ENCODE measurements at regions not wholly inside any gene's neighbourhood (a gene's known extent, or its start where the extent isn't known, plus 50 kb on each side); places are given as distances from the start of the nearest gene placed in this dataset.

GRCh38 chr1:115577513-115577912 lies 64.3 kb upstream of the VANGL1 start:
- peaks cover 4% of the 10 kb centered on the region for H3K27me3 ChIP-seq (ENCODE audit: control insufficient read depth, insufficient read depth, low read length)
- peaks cover 4% of the 10 kb centered on the region; the same call in 1 of the 2 replicates for H3K9me3 ChIP-seq (ENCODE audit: control insufficient read depth, insufficient read depth, low read length)
- TF ChIP-seq CTCF (IDR thresholded peaks at IDR 0.05; ENCODE audit: low read depth, low read length): no peak
- ChIA-PET CTCF (no interaction called here), POLR2A (no interaction called here)
- DNase-seq (ENCODE audit: low read depth, low spot score): no peak
- H3K4me3 ChIP-seq (ENCODE audit: low read depth, low read length): no peak overlapping the region
- H3K27ac ChIP-seq (ENCODE audit: low read depth, low read length): no peak overlapping the region

GRCh38 chr1:115575661-115576060 lies 66.1 kb upstream of the VANGL1 start:
- no peak for DNase-seq (ENCODE audit: low read depth, low spot score)
- CTCF ChIA-PET: no interaction called here
- TF ChIP-seq CTCF (IDR thresholded peaks at IDR 0.05; ENCODE audit: low read depth, low read length): no peak
- Histone ChIP-seq H3K9me3 (ENCODE audit: control insufficient read depth, insufficient read depth, low read length) (peaks cover 8% of the 10 kb centered on the region; the same call in 1 of the 2 replicates), H3K27me3 (ENCODE audit: control insufficient read depth, insufficient read depth, low read length) (peaks cover 4% of the 10 kb centered on the region), H3K4me3 (ENCODE audit: low read depth, low read length) (no peak overlapping the region), H3K27ac (ENCODE audit: low read depth, low read length) (no peak overlapping the region)
- POLR2A ChIA-PET: no interaction called here

- Histone ChIP-seq H3K27ac (ENCODE audit: low read depth, low read length) (no peak overlapping the region), H3K9me3 (ENCODE audit: control insufficient read depth, insufficient read depth, low read length) (peaks cover 8% of the 10 kb centered on the region; the same call in 1 of the 2 replicates), H3K4me3 (ENCODE audit: low read depth, low read length) (no peak overlapping the region), H3K27me3 (ENCODE audit: control insufficient read depth, insufficient read depth, low read length) (peaks cover 6% of the 10 kb centered on the region)
- no peak for DNase-seq (ENCODE audit: low read depth, low spot score)
- TF ChIP-seq CTCF (IDR thresholded peaks at IDR 0.05; ENCODE audit: low read depth, low read length): no peak
- ChIA-PET POLR2A (no interaction called here), CTCF (interaction anchor here (1.3 kb wide), 1 partner anchor 23 kb away, joined by 3 read pairs; no protein-coding TSS in a partner anchor)
These were observed 69.1 kb upstream of the VANGL1 start for GRCh38 chr1:115572710-115573109.

GRCh38 chr1:115567431-115567830 lies 74.3 kb upstream of the VANGL1 start:
- POLR2A ChIA-PET: interaction anchor here (0.6 kb wide), 1 partner anchor 391 kb away, joined by 4 read pairs; no protein-coding TSS in a partner anchor
- peaks cover 4% of the 10 kb centered on the region; the same call in 1 of the 2 replicates for H3K9me3 ChIP-seq (ENCODE audit: control insufficient read depth, insufficient read depth, low read length)
- CTCF ChIA-PET: interaction anchor here (1.1 kb wide), 1 partner anchor 28 kb away, joined by 5 read pairs; no protein-coding TSS in a partner anchor
- DNase-seq (ENCODE audit: low read depth, low spot score): no peak
- no peak overlapping the region for H3K27ac ChIP-seq (ENCODE audit: low read depth, low read length)
- peaks cover 6% of the 10 kb centered on the region for H3K27me3 ChIP-seq (ENCODE audit: control insufficient read depth, insufficient read depth, low read length)
- H3K4me3 ChIP-seq (ENCODE audit: low read depth, low read length): no peak overlapping the region
- no peak for TF ChIP-seq CTCF (IDR thresholded peaks at IDR 0.05; ENCODE audit: low read depth, low read length)

- POLR2A ChIA-PET: no interaction called here
- CTCF ChIA-PET: interaction anchor here (0.6 to 2.1 kb wide), 2 partner anchors 30 to 423 kb away, joined by 4 to 14 read pairs; no protein-coding TSS in a partner anchor
These were observed 76.0 kb upstream of the VANGL1 start for GRCh38 chr1:115565791-115566190.

More at GRCh38 chr1:115565791-115566190, 76.0 kb upstream of the VANGL1 start:
- no peak overlapping the region for H3K4me3 ChIP-seq (ENCODE audit: low read depth, low read length)
- H3K27ac ChIP-seq (ENCODE audit: low read depth, low read length): no peak overlapping the region
- DNase-seq (ENCODE audit: low read depth, low spot score): no peak
- H3K27me3 ChIP-seq (ENCODE audit: control insufficient read depth, insufficient read depth, low read length): peaks cover 6% of the 10 kb centered on the region
- H3K9me3 ChIP-seq (ENCODE audit: control insufficient read depth, insufficient read depth, low read length): no peaks in the 10 kb centered on the region; the same call in 1 of the 2 replicates
- no peak for TF ChIP-seq CTCF (IDR thresholded peaks at IDR 0.05; ENCODE audit: low read depth, low read length)

Data from AG04450 (cell line).